GM21576 (cell line): ENCODE measurements at regions not wholly inside any gene's neighbourhood (a gene's known extent, or its start where the extent isn't known, plus 50 kb on each side); places are given as distances from the start of the nearest gene placed in this dataset.

Source experiments
- ATAC-seq: cut with Tn5 transposase; IDR thresholded peaks from one replicate; pipeline ENCODE4 v1.9.1; 2021; ENCODE audit warnings: mild to moderate bottlenecking, moderate library complexity; ENCODE audit not compliant: unreplicated experiment

- ATAC-seq, result no peak
These were observed 81.2 kb downstream of the INSIG2 start for GRCh38 chr2:118169359-118170005.

DNA sequence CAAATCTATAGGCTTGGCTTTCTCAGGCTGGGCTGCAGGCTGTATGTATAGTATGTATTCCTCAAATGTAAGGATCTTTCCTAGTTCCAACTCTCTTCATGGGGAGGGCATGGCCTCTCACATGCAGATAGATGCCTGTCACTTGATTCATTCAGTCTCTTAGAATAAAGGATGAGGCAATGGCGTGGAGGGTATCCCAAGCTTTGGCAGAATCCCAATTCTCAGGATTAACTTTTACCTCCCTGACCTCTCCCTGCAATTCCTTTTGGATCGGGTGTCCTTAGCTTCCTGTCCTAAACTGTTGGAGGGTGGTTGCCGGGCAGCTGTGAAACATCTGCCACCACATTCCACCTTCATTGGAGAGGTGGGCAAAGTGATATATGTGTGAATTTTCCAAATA, 80.3 kb downstream of the INSIG2 start:
- no peak for ATAC-seq

GRCh38 chr2:118167026-118167425, 78.8 kb downstream of the INSIG2 start:
- no peak for ATAC-seq

GRCh38 chr2:118166242-118166641, 78.0 kb downstream of the INSIG2 start:
- no peak for ATAC-seq

DNA sequence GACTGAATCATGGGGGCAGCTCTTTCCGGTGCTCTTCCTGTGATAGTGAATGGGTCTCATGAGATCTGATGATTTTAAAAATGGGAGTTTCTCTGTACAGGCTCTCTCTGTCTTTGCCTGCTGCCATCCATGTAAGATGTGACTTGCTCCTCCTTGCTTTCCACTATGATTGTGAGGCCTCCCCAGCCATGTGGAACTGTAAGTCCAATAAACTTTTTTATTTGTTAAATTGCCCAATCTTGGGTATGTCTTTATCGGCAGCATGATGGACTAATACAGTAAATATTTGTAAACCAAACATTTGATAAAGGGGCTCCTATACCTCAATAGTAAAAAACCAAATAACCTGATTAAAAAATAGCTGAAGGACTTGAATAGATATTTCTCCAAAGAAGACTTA, 77.3 kb downstream of the INSIG2 start:
- no peak for ATAC-seq
